ENCODE measurements at regions not wholly inside any gene's neighbourhood (a gene's known extent, or its start where the extent isn't known, plus 50 kb on each side); places are given as distances from the start of the nearest gene placed in this dataset.

GRCh38 chr1:219837274-219837993 is 90.9 kb downstream of the SLC30A10 start:
- 43 to 46% (median 44%) methylated on average over 7 of the region's 7 CpGs for WGBS, 3 donors
- Histone ChIP-seq H3K4me1 (no peaks in the 10 kb centered on the region), H3K27ac (no peak overlapping the region), H3K4me3 (no peak overlapping the region), H3K36me3 (ENCODE audit: insufficient read depth in 1 of 2, low read depth in 1 of 2) (no peaks in the 10 kb centered on the region), H3K27me3 (ENCODE audit: insufficient read depth in 3 of 3, low read length in 2 of 3) (no peaks in the 10 kb centered on the region), H3K9me3 (no peaks in the 10 kb centered on the region)
- intact Hi-C loops (cut with DNase I): no loop called here
- no peak for TF ChIP-seq CTCF (IDR thresholded peaks at IDR 0.05)
- DNase-seq (no peak), ATAC-seq (no peak)

- no peak for TF ChIP-seq CTCF (IDR thresholded peaks at IDR 0.05)
- WGBS, 3 donors: 49 to 51% (median 50%) methylated on average over 8 of the region's 8 CpGs
- no peaks in the 10 kb centered on the region for H3K27me3 ChIP-seq (ENCODE audit: insufficient read depth in 3 of 3, low read length in 2 of 3)
- H3K4me3 ChIP-seq: no peak overlapping the region
- H3K9me3 ChIP-seq: no peaks in the 10 kb centered on the region
- no peaks in the 10 kb centered on the region for H3K4me1 ChIP-seq
- ATAC-seq (no peak), DNase-seq (no peak)
- no peak overlapping the region for H3K27ac ChIP-seq
- intact Hi-C loops (cut with DNase I): no loop called here
- H3K36me3 ChIP-seq (ENCODE audit: insufficient read depth in 1 of 2, low read depth in 1 of 2): no peaks in the 10 kb centered on the region
Measured at GRCh38 chr1:219834314-219834917, 93.9 kb downstream of the SLC30A10 start.

- H3K27me3 ChIP-seq (ENCODE audit: insufficient read depth in 3 of 3, low read length in 2 of 3): no peaks in the 10 kb centered on the region
Measured at GRCh38 chr1:219833214-219833815, 95.0 kb downstream of the SLC30A10 start.

GRCh38 chr1:219826290-219826689 is 102.1 kb downstream of the SLC30A10 start:
- Histone ChIP-seq H3K9me3 (no peaks in the 10 kb centered on the region), H3K27me3 (ENCODE audit: insufficient read depth in 3 of 3, low read length in 2 of 3) (no peaks in the 10 kb centered on the region), H3K27ac (no peak overlapping the region), H3K4me1 (no peaks in the 10 kb centered on the region), H3K4me3 (no peak overlapping the region), H3K36me3 (ENCODE audit: insufficient read depth in 1 of 2, low read depth in 1 of 2) (no peaks in the 10 kb centered on the region)
- TF ChIP-seq CTCF (IDR thresholded peaks at IDR 0.05): no peak
- ATAC-seq: no peak
- DNase-seq: no peak
- intact Hi-C loops (cut with DNase I): no loop called here
- 71 to 81% (median 79%) methylated on average over 1 of the region's 1 CpG for WGBS, 3 donors

More at GRCh38 chr1:219833214-219833815, 95.0 kb downstream of the SLC30A10 start:
- no peak for DNase-seq
- no peak for ATAC-seq
- WGBS, 3 donors: 60 to 65% (median 63%) methylated on average over 3 of the region's 3 CpGs
- H3K4me3 ChIP-seq: no peak overlapping the region
- no peaks in the 10 kb centered on the region for H3K36me3 ChIP-seq (ENCODE audit: insufficient read depth in 1 of 2, low read depth in 1 of 2)
- H3K4me1 ChIP-seq: no peaks in the 10 kb centered on the region
- no peaks in the 10 kb centered on the region for H3K9me3 ChIP-seq
- TF ChIP-seq CTCF (IDR thresholded peaks at IDR 0.05): no peak
- no peak overlapping the region for H3K27ac ChIP-seq
- intact Hi-C loops (cut with DNase I): no loop called here

All from psoas muscle (tissue), 7 donors.